Skeletal muscle cell (primary cell): ENCODE measurements at regions not wholly inside any gene's neighbourhood (a gene's known extent, or its start where the extent isn't known, plus 50 kb on each side); places are given as distances from the start of the nearest gene placed in this dataset.
A peak's percentile ranks its signal among the peaks of the same experiment; 100 is the strongest.

ENCODE experiments used
- DNase-seq: peaks from one replicate; pipeline ENCODE4 v3.0.0-alpha.2; 2010; ENCODE audit warnings: low read depth
- H3K4me3 ChIP-seq: 2 replicates; pipeline ENCODE4 v1.5.1; 2011; ENCODE audit warnings: low read depth, mild to moderate bottlenecking, control low read depth, low read length, moderate library complexity

GRCh38 chr10:58885146-58885545, 291.3 kb upstream of the PHYHIPL start:
- H3K4me3 ChIP-seq: no peak overlapping the region
- DNase-seq: no peak

- H3K4me3 ChIP-seq: no peak overlapping the region
- no peak for DNase-seq
Measured at GRCh38 chr10:58885686-58886345, 290.6 kb upstream of the PHYHIPL start.

DNA sequence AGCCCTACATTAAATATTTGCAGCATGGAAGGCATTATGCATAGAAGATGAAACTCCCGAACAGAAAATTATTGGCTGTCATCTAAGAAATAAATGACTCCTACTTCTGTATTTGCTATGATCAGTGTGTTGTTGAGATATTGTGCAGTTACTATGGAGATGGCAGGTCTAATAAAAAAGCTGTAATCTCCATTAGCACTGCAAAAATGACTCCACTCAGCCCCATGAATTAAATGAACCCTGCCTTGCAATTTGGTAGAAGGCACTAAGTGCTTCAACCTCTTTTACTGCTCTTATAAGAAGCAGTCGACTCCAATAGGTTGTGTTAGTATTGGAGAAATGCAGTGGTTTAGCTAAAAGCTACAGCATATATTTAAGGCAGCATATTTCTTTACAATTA, 290.0 kb upstream of the PHYHIPL start:
- no peak for DNase-seq
- H3K4me3 ChIP-seq: no peak overlapping the region

DNA sequence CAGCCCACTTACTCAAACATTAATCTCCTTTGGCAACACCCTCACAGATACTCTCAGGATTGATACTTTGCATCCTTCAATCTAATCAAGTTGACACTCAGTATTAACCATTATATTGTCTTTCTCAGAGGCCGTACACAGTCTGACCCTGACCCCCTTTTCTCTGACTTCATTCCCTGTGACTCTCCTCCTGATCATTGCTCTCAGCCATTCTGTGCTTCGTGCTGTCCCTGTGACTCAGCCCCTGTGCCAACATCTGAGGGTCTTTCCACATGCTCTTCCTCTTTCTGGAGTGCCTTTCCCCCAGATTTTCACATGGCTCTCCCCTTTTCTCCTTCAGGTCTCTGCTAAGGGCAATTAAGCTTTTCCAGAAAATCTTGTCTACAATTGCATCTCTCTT, 289.0 kb upstream of the PHYHIPL start:
- no peak overlapping the region for H3K4me3 ChIP-seq
- no peak for DNase-seq

DNA sequence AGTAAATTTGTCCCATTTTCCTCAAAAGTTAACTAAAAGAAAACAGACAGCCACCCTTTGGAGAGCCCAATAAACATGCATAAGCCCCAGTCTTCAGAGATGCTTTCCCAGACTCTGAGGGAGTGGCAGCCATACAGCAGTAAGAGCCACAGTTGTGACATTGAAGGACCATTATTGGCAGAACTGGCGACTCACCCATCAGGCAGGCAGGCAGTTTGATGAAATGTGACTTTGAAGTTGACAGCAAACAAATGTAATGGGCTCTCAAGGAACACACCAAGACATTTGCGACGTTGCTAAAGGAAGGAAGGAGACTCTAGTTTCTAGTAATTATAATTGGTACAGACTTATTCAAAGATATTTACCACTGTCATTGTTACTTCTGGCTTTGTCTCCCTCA, 287.5 kb upstream of the PHYHIPL start:
- DNase-seq: no peak
- H3K4me3 ChIP-seq: no peak overlapping the region

DNA sequence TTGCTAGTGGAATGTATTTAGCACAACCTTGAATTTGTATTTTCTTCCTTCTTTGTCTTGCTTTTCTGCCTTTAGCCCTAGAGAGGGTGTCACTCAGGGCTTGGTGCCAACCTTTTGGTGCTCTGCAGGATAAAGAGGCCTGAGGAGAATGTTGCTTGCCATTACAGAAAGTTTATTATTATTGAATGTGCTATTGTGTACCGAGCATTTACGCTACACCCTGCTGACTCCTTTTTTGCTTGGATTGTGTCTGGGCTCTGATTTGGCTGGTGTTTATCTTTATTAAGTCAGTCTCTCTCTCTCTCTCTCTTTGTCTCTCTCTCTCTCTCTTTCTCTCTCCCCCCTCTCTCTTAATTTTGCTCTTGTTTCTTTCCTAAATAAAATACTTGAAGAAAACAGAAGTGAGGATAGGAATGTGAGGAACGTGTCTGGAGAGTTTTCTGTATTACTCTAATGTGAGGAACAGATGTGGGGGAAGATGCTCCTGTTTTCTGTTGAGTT, 284.4 kb upstream of the PHYHIPL start:
- DNase-seq: no peak
- no peak overlapping the region for H3K4me3 ChIP-seq

DNA sequence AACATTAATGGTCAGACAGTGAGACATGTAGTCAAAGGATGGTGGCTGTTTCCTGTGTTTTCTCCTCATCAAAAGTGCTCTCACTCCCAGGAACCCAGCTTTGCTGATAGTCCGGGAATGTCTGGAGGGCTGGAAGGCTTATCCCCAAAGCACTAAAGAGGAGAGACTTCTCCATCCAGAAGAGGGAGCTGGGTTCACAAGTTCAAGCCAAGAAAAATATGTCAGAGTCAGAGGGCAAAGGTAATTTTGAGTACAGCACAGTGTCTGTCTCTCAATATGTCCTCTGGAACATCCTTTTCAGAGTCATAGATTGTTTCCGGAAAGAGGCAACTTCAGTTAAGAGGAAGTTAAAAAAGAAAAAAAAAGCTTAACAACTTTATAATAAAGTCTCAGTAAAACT, 281.5 kb upstream of the PHYHIPL start:
- H3K4me3 ChIP-seq: no peak overlapping the region
- DNase-seq: no peak

- DNase-seq: no peak
- no peak overlapping the region for H3K4me3 ChIP-seq
Measured at GRCh38 chr10:58896229-58896628, 280.2 kb upstream of the PHYHIPL start.

GRCh38 chr10:58897236-58897635, 279.2 kb upstream of the PHYHIPL start:
- H3K4me3 ChIP-seq: no peak overlapping the region
- DNase-seq: no peak

DNA sequence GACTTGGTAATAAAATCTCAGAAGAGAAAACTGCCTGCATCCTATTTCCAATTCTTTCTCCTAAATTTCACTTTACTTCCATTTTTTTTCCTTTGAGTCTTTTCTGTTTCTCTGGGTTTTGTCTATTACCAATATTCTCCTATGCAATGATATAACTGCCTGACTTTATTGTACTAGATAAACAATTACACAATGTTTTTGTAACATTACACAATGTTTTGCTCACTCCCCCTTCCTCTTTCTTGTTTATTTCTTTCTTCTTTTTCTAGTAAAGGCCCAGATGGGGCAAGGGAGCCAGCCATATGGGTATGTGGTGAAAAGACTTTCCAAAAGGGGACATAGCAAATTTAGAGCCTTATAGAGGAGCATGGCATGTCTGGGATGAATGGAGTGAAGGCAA, 278.7 kb upstream of the PHYHIPL start:
- no peak overlapping the region for H3K4me3 ChIP-seq
- DNase-seq: no peak

- no peak for DNase-seq
- no peak overlapping the region for H3K4me3 ChIP-seq
Measured at GRCh38 chr10:58898854-58899573, 277.4 kb upstream of the PHYHIPL start.

DNA sequence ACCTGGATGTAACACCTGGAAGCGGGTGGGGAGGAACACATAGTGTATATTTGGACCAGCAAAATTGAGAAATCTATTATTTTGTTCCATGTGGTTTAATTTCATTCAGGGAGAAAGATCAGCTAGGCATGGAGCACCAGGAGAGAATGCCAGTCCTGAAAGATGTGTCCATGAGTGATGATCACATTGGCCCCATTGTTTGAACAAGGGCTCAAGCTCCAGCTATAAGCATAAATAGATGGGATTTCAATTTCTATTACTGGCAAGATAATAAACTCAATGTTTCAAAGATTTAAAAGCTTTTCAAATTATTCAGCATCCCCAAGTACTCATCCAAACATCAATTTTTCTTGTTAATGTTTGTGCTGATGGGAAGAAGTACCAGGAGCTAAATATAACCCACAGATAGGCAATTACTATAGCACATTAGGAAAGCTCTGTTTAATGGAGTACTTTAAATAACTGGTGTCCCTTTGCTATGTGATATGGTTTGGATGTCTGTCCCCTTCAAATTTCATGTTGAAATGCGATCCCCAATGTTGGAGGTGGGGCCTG, 275.3 kb upstream of the PHYHIPL start:
- DNase-seq: no peak
- no peak overlapping the region for H3K4me3 ChIP-seq

DNA sequence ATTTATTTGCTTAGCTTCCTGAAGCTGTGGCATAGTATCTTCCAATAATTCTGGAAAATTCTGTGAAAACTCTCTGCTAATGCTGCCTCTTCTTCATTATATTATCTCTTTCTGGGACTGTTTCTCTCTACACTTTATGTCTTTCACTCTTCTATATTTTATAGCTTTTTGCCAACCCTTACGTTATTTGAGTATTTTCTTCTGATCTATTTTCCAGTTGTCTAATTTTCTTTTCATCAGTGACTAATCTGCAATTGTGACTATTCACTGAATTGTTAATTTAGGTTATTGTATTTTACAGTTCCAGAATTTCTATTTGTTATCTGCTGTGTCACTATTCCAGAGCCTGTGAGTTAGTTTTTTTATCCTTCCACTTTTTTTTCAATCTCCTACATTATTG, 273.4 kb upstream of the PHYHIPL start:
- DNase-seq: no peak
- no peak overlapping the region for H3K4me3 ChIP-seq

DNA sequence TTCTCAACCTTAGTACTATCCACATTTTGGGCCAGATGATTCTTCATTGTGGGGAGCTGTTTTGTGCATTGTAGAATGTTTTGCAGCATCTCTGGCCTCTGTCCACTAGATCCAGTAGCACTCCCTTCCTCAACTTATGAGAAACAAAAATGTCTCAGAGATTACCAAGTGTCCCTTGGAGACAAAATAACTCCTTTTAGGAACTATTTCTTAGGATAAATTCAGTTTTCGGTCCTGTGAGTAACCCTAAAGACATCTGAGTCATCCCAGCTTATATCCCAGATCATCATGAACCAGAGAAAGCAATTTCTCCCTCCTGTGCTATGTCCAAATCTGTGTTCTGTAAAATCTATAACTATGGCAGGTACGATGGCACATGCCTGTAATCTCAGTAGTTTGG, 266.6 kb upstream of the PHYHIPL start:
- DNase-seq: peak; percentile 15
- no peak overlapping the region for H3K4me3 ChIP-seq

DNA sequence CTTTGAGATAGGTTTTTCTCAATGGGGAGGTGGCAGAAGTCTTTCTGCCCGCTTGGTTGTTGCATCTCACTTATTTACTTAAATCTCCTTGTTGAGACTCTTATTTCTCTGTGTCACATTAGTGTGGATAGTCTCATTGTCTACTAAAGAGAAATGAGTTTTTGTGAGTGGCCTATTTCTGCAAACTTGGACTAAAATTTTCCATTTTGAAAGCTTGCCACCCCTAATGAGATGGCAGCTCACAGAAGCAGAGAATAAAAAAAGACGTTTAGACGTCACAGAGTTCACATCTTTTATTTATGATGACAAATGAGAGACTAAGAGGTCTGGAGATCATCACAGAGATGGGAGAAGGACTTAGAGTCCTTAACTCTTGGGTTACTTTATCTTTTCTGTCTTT, 262.7 kb upstream of the PHYHIPL start:
- no peak for DNase-seq
- no peak overlapping the region for H3K4me3 ChIP-seq

DNA sequence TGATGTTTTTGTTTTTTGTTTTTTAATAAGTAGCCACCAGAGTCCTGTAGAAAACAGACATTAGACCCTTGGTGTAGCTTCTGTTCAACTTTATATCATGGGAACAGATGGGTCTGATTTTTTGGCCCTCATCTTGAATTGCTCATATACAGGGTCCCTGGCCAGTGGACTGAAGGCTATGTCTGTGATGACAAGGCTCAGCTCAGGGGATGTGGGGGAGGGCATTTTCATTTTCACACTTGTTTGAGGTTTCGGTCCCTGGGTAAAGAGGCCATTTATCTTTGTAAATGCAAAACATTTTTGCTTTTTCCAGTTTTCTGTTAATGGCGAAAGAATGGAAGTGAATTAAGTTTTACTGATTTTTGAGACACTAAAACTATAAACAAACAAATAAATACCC, 257.6 kb upstream of the PHYHIPL start:
- H3K4me3 ChIP-seq: no peak overlapping the region
- DNase-seq: no peak

DNA sequence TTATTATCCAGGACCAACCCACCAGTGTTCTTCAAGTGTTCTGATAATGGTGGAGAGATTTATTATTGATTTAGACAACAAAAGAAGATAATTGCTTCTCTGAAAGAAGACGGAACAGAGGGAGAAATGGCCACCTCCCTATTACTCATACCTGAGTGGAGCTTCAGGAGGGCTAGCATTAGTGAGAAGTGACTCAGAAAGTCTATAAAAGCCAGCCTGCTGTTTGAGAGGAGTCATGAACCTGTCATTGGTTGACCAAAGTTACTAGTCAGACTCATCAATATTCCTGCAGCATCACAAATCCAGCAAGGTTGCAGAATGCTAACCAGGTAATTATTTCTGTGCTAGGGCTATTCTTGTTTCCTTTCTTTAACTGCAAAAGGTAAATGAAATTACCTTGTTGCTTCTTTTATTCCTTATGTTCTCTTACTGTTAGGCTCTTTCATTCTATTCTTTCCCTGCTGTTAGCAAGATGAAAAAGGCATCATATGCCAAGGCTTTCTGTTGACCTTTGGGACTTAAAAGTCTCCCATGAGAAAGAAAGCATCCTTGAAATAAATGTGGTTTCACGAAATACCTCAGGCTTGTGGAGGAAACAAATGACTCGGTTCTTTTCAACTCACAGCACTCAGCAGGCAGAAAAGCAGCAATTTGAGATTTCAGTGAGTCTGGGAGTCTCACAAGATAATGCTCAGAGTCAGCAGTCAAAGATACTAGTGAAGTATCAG, 256.4 kb upstream of the PHYHIPL start:
- peak; percentile 80 for DNase-seq
- H3K4me3 ChIP-seq: no peak overlapping the region

DNA sequence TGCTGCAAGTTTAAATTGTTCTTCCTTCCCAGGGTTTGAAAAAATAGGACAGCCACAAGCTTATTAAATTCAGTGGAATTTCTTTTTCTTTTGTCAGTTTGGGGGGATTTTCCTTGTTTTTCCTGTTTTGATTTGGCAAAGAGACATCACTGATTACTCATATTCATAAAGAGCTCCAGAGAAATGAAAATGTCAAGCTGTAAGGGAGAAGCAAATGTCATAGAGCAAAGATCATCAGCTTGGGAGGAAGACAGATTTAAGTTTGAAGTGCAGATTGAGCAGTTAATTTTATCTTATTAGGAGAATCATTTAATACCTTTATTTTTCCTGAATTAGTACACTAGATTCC, 255.8 kb upstream of the PHYHIPL start:
- no peak for DNase-seq
- no peak overlapping the region for H3K4me3 ChIP-seq

DNA sequence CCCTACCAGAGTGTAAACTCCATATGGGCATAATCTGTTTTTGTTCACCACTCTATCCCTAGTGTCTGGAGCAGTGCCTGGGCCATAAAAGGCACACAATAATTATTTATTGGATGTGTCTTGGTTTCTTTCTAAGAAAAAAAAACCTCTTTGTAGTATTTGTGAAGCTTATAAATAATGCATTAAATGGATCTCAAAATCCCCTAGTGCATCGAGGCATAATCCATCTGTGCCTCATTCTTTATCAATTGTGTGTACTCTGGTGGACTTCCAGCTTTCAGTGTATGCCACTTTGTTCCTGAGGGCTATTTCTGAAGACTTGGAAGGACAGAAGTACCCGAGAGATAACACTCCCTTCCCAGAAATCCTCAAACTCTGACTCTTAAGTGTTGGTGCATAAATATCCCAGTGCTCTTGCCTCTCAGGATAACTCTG, 255.0 kb upstream of the PHYHIPL start:
- DNase-seq: no peak
- no peak overlapping the region for H3K4me3 ChIP-seq

DNA sequence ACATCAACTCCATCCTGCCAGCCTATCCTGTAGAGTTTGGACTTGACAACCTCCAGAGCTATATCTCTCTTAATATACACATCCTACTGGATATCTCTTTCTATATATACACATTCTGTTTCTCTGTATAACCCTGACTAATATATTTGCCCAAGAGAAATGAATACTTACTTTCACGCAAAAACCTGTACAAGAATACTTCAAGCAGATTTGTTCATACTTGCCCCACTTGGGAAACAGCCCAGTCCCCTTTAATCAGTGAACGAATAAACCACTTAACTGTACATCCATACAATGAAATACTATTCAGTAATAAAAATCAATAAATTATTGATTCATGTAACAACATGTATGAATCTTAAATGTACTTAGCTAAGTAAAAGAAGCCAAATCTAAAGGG, 251.1 kb upstream of the PHYHIPL start:
- DNase-seq: no peak
- no peak overlapping the region for H3K4me3 ChIP-seq
